ENCODE measurements at regions not wholly inside any gene's neighbourhood (a gene's known extent, or its start where the extent isn't known, plus 50 kb on each side); places are given as distances from the start of the nearest gene placed in this dataset.
A peak's percentile ranks its signal among the peaks of the same experiment; 100 is the strongest.

DNA sequence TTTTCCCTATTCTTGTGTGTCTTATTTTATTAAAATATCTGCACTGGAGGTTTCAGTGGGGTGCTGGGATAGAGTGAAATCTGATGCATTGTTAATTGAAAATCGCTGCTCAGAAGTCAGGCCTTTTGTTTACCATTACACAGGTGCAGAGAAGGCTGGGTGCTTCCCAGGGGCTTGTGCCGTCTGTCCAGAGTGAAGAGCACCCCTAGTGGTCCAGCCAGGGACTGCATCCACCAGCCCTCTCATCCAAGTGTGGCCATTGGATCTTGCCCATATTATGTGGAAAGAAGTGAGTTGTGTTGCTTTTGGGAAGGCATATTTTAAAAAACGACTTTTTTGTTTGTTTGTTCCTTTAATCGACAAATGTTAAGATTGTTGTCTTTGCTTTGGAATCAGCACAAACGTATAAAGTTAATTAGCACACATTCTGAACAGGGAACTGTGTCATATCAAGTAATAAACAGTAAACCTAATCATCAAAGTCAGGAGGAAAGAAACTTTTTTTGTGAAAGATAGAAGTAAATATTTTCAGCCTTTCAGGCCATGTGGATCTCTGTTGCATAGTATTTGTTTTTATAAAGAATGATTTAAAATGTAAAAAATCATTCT lies 315.6 kb downstream of the MTRR start:
- intact Hi-C loops (cut with DNase I) = no loop called here
- ATAC-seq (peak; percentile 76), DNase-seq (peak in 1 of 4 donors; percentile 6)
- Histone ChIP-seq H3K4me1 (no peaks in the 10 kb centered on the region), H3K27ac (no peak overlapping the region), H3K27me3 (no peaks in the 10 kb centered on the region), H3K4me3 (no peak overlapping the region), H3K9me3 (peaks cover 0 to 4% of the 10 kb centered on the region in 2 donors), H3K36me3 (no peaks in the 10 kb centered on the region)
- peak; percentile 56 to 67 for TF ChIP-seq CTCF (IDR thresholded peaks at IDR 0.05)

- Histone ChIP-seq H3K4me1 (no peaks in the 10 kb centered on the region), H3K27me3 (no peaks in the 10 kb centered on the region), H3K4me3 (no peak overlapping the region), H3K36me3 (no peaks in the 10 kb centered on the region), H3K9me3 (peaks cover 0 to 7% of the 10 kb centered on the region in 2 donors), H3K27ac (no peak overlapping the region)
- ATAC-seq = no peak
- no peak for TF ChIP-seq CTCF (IDR thresholded peaks at IDR 0.05)
- intact Hi-C loops (cut with DNase I) = no loop called here
- DNase-seq = no peak
Observed at GRCh38 chr5:8185852-8186251, 316.9 kb downstream of the MTRR start.

DNA sequence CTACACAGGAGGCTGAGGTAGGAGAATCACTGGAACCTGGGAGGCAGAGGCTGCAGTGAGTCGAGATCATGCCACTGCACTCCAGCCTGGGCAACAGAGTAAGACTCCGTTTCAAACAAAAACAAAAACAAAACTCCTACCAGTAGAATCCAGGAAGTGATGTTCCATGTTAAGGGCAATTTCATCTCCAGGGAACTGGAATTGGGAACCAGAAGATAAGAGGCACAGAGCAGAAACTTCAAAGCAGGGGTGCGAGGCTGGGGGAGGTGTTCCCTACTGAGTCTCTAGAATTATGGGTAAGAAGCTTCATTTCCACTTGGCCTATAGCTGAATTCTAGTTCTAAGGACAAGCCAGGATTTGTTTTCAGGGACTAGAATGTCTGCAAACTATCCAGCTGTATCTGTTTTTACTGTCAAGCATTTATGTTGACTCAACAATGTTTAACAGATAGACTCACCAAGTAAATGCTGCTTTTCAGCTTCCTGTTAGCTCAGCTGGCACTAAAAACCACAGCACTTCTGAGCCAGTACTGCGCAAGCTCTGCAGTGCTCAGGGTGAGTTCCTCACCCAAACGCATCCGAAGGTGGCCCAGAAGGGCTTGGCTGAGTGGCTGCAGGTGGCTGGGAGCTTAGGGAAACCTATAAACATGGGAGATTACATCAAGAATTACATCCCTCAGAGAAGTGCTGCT lies 320.1 kb downstream of the MTRR start:
- Histone ChIP-seq H3K9me3 (peaks cover 0 to 11% of the 10 kb centered on the region in 2 donors), H3K27me3 (no peaks in the 10 kb centered on the region), H3K4me1 (no peaks in the 10 kb centered on the region), H3K27ac (no peak overlapping the region), H3K36me3 (no peaks in the 10 kb centered on the region), H3K4me3 (no peak overlapping the region)
- intact Hi-C loops (cut with DNase I) = no loop called here
- DNase-seq (peak in 2 of 4 donors; percentile 11 to 71), ATAC-seq (no peak)
- no peak for TF ChIP-seq CTCF (IDR thresholded peaks at IDR 0.05)

DNA sequence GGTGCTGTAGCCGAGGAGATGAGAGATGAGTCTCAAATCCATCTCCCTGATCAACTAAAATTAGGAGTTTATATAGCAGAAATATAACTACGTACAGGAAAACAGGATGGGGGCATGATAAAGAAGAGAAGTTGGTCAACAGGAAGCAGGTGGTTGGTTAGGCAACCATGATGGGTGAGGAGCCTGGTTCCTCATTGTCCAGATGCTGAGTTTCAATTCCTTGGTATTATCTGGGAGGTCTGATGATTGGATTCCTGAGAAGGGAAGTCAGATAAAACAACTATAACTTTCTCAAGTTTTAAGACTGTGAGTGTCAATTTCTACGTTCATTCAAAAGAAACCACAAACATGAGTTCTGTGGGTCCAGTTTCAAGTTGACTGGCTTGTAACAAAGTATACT lies 323.9 kb downstream of the MTRR start:
- ATAC-seq (no peak), DNase-seq (no peak)
- Histone ChIP-seq H3K36me3 (no peaks in the 10 kb centered on the region), H3K4me3 (no peak overlapping the region), H3K4me1 (no peaks in the 10 kb centered on the region), H3K27ac (no peak overlapping the region), H3K27me3 (no peaks in the 10 kb centered on the region), H3K9me3 (peaks cover 0 to 11% of the 10 kb centered on the region in 2 donors)
- TF ChIP-seq CTCF (IDR thresholded peaks at IDR 0.05) = no peak
- intact Hi-C loops (cut with DNase I) = no loop called here

DNA sequence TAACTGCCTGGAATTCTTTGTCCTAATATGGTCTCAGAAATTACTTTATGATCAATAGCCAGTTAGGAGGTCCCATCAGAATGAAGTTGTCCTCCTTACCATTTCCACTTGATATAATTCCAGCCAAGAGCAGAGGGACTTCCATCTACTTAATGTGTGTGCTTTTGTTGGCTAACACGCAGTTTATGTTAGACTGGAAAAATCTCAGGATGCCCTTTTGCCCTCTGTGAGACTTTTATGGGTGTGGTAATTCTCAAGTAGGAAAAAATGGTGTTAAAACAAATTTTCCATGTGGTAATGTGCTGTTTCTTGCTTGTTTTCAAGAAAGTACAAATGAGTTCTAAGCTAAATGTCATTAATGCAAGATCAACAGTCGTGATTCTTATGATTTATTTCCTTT lies 327.1 kb downstream of the MTRR start:
- H3K27me3 ChIP-seq = no peaks in the 10 kb centered on the region
- H3K4me1 ChIP-seq = no peaks in the 10 kb centered on the region
- DNase-seq (no peak), ATAC-seq (no peak)
- TF ChIP-seq CTCF (IDR thresholded peaks at IDR 0.05) = no peak
- peaks cover 0 to 4% of the 10 kb centered on the region in 2 donors for H3K9me3 ChIP-seq
- H3K4me3 ChIP-seq = no peak overlapping the region
- no peaks in the 10 kb centered on the region for H3K36me3 ChIP-seq
- no peak overlapping the region for H3K27ac ChIP-seq
- intact Hi-C loops (cut with DNase I) = no loop called here

All from left lung (tissue), 4 donors.